Retinal pigment epithelial cell (primary cell): ENCODE measurements at regions not wholly inside any gene's neighbourhood (a gene's known extent, or its start where the extent isn't known, plus 50 kb on each side); places are given as distances from the start of the nearest gene placed in this dataset.

ENCODE experiments used
- DNase-seq: peaks from one replicate; pipeline ENCODE4 v3.0.0-alpha.2; 2010; ENCODE audit warnings: low read depth
- H3K4me3 ChIP-seq: 2 replicates; pipeline ENCODE4 v1.5.1; 2011; ENCODE audit warnings: mild to moderate bottlenecking, low read length, control low read depth, moderate library complexity
- CTCF ChIP-seq: conservative IDR thresholded peaks from 2 replicates; pipeline ENCODE4 v1.5.1; 2011; ENCODE audit warnings: low read depth, low read length, control low read depth, inconsistent platforms

DNA sequence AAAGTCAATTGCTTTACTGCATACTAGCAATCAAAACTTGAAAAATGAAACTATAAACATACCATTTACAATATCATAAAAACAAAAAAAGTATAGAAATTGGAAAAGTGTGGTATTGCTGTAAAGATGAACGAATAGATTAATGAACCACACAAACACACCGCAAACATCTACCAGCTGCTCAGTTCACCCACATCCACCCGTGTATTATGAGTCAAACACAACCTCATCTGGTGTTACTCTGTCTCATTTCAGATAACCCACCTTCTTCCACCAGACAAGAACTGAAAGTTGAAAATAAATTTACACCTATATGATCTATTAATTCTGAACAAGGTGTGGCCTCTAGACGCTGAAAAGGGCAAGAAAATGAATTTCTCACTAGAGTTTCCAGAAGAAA, 53.3 kb downstream of the BLID start:
- DNase-seq: no peak
- TF ChIP-seq CTCF: no peak
- H3K4me3 ChIP-seq: no peak overlapping the region

DNA sequence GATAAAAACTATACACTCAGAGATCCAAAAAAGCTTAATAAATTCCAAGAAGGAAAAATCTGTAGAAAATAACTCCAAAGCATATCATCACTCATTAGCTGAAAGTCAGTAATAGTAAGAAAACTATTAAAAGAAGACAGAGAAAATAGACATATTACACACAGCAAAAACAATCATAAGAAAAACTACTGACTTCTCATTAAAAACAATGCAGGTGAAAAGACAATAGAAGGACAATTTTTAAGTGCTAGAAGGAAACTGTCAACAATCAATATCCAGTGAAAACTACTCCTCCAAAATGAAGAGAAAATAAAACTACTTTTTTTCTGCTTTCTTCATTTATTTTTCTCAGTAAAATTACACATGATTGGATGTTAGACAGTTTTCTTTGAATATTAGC, 56.5 kb downstream of the BLID start:
- no peak for TF ChIP-seq CTCF
- no peak overlapping the region for H3K4me3 ChIP-seq
- DNase-seq: no peak

- TF ChIP-seq CTCF: no peak
- no peak overlapping the region for H3K4me3 ChIP-seq
- no peak for DNase-seq
Observed at GRCh38 chr11:122050021-122050690, 65.9 kb downstream of the BLID start.

DNA sequence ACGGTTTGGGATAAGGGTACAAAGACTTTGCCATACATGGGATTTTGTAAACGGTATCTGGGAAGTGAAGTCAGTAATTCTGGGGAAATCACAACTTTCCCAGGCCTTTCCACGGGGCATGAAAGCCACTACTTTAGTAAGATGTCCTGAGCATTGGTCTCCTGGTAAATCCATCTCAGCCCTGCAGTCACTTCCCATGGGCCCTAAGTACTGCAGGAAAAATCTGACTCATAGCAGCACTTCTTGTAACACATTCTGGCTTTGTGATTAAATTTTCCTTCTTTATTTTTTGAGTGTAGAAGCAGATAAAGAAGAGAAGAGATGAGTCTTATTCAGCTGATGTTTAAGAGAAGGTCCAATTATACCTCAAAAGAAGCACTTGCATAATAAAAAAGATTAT, 67.6 kb downstream of the BLID start:
- no peak for TF ChIP-seq CTCF
- DNase-seq: no peak
- no peak overlapping the region for H3K4me3 ChIP-seq

DNA sequence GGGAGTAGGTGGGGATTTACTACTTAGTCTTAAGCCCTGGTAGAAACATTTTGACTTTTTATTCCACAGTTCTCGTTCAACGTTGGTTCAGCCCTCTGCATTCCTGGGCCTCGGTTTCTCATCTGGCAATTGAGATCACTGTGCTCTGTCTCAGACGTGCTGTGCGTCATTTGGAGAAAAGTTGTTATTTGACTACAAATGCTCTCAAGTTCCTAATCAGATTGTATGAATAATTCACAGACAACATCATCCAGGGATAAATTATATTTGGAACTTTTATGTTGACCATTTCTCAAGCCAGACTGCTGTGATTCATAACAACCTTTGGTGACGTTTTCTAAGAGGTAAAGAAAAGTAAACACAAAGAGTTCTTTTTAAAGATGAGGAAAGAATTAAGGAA, 69.2 kb downstream of the BLID start:
- TF ChIP-seq CTCF: no peak
- DNase-seq: no peak
- no peak overlapping the region for H3K4me3 ChIP-seq

- DNase-seq: no peak
- no peak overlapping the region for H3K4me3 ChIP-seq
- TF ChIP-seq CTCF: no peak
Observed at GRCh38 chr11:122046438-122046837, 69.6 kb downstream of the BLID start.

GRCh38 chr11:122045181-122045586, 70.8 kb downstream of the BLID start:
- TF ChIP-seq CTCF: no peak
- no peak overlapping the region for H3K4me3 ChIP-seq

More at GRCh38 chr11:122045181-122045586, 70.8 kb downstream of the BLID start:
- peak; percentile 21 for DNase-seq
